OCI-LY3 (cell line): ENCODE measurements at regions not wholly inside any gene's neighbourhood (a gene's known extent, or its start where the extent isn't known, plus 50 kb on each side); places are given as distances from the start of the nearest gene placed in this dataset.

Experiments
- EZH2phosphoT487 ChIP-seq: fragments of 200-600 bp; shearing (Covaris generic); IDR thresholded peaks from 2 replicates; pipeline ENCODE4 v1.6.1; 2018; ENCODE audit warnings: antibody characterized with exemption, mixed run types, low read depth
- TF ChIP-seq, protein P1 (sequence below): fragments of 200-600, 300-600 bp; sonication (generic); IDR thresholded peaks from 2 replicates; pipeline ENCODE4 v1.5.1; 2014; ENCODE audit warnings: antibody characterized with exemption, low read length, low read depth

DNA sequence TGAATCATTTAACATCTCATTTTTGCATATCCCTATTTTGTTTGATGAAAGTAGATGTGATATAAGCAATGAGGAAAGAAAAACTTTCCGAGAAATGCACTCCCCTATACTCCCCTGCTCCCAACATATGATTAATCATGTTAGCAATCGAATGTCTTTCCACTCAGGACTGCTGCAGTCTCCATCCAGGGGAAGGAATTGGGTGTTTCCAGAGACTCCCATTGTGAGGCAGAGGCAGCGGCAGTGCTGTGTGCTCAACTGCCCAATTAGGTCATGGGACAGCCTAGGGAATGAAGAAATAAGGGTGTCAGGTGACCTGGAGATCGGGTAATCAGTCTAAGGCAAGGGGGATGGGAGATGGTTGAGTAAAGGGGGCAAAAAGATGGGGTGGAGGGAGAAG, 268.6 kb upstream of the MEIS2 start:
- TF ChIP-seq, protein P1, sequence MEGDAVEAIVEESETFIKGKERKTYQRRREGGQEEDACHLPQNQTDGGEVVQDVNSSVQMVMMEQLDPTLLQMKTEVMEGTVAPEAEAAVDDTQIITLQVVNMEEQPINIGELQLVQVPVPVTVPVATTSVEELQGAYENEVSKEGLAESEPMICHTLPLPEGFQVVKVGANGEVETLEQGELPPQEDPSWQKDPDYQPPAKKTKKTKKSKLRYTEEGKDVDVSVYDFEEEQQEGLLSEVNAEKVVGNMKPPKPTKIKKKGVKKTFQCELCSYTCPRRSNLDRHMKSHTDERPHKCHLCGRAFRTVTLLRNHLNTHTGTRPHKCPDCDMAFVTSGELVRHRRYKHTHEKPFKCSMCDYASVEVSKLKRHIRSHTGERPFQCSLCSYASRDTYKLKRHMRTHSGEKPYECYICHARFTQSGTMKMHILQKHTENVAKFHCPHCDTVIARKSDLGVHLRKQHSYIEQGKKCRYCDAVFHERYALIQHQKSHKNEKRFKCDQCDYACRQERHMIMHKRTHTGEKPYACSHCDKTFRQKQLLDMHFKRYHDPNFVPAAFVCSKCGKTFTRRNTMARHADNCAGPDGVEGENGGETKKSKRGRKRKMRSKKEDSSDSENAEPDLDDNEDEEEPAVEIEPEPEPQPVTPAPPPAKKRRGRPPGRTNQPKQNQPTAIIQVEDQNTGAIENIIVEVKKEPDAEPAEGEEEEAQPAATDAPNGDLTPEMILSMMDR: no peak
- TF ChIP-seq EZH2phosphoT487: no peak
